Neural crest cell (in vitro differentiated cells): ENCODE measurements at regions not wholly inside any gene's neighbourhood (a gene's known extent, or its start where the extent isn't known, plus 50 kb on each side); places are given as distances from the start of the nearest gene placed in this dataset.

Source experiments
- DNase-seq: peaks from one replicate; pipeline ENCODE4 v3.0.0; 2021; ENCODE audit warnings: low read depth, mixed read lengths, low spot score
- H3K27ac Mint-ChIP-seq: one replicate; pipeline ENCODE4 v1.8.0; 2021; ENCODE audit warnings: mild to moderate bottlenecking, mixed read lengths; ENCODE audit not compliant: unreplicated experiment
- H3K27me3 Mint-ChIP-seq: 2 replicates; pipeline ENCODE4 v1.8.0; 2021; ENCODE audit warnings: low read depth, mild to moderate bottlenecking, mixed read lengths
- H3K36me3 Mint-ChIP-seq: 2 replicates; pipeline ENCODE4 v1.8.0; 2021; ENCODE audit warnings: low read depth, mild to moderate bottlenecking, mixed read lengths
- H3K4me1 Mint-ChIP-seq: 2 replicates; pipeline ENCODE4 v1.8.0; 2021; ENCODE audit warnings: mixed read lengths
- H3K4me3 Mint-ChIP-seq: one replicate; pipeline ENCODE4 v1.8.0; 2021; ENCODE audit warnings: mild to moderate bottlenecking, mixed read lengths
- H3K9me3 Mint-ChIP-seq: 2 replicates; pipeline ENCODE4 v1.8.0; 2021; ENCODE audit warnings: mixed read lengths
- TF ChIP-seq, protein P1 (sequence below): fragments of 200-600 bp; sonication (generic); conservative IDR thresholded peaks from 2 replicates; pipeline ENCODE4 v1.5.0; 2021; ENCODE audit warnings: antibody characterized with exemption, mild to moderate bottlenecking

DNA sequence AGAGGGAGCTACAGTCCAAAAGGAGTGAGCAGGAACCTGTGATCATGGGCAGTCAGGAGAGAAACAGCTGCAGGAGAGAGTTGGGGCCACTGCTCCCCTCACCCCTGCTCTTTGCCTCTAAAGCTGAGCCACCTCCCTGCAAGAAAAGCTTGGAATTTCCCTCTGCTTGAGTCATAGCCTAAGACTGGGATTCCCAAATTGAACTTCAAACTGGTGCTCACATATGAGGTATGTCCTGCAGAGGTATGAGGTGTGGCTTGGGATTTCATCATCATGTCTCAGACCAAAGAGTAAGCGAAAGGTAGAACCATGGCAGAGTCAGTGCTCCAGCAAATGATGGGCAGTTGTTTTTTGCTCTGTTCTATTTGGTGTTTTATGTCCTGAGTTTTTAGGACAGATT lies 237.1 kb upstream of the NRP1 start:
- TF ChIP-seq, protein P1, sequence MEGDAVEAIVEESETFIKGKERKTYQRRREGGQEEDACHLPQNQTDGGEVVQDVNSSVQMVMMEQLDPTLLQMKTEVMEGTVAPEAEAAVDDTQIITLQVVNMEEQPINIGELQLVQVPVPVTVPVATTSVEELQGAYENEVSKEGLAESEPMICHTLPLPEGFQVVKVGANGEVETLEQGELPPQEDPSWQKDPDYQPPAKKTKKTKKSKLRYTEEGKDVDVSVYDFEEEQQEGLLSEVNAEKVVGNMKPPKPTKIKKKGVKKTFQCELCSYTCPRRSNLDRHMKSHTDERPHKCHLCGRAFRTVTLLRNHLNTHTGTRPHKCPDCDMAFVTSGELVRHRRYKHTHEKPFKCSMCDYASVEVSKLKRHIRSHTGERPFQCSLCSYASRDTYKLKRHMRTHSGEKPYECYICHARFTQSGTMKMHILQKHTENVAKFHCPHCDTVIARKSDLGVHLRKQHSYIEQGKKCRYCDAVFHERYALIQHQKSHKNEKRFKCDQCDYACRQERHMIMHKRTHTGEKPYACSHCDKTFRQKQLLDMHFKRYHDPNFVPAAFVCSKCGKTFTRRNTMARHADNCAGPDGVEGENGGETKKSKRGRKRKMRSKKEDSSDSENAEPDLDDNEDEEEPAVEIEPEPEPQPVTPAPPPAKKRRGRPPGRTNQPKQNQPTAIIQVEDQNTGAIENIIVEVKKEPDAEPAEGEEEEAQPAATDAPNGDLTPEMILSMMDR, result no peak
- no peak overlapping the region for H3K4me3 Mint-ChIP-seq
- H3K36me3 Mint-ChIP-seq, result no peaks in the 10 kb centered on the region
- DNase-seq, result no peak
- H3K27me3 Mint-ChIP-seq, result peaks cover 43% of the 10 kb centered on the region
- H3K9me3 Mint-ChIP-seq, result peaks cover 4% of the 10 kb centered on the region
- H3K4me1 Mint-ChIP-seq, result peaks cover 8% of the 10 kb centered on the region
- no peak overlapping the region for H3K27ac Mint-ChIP-seq

DNA sequence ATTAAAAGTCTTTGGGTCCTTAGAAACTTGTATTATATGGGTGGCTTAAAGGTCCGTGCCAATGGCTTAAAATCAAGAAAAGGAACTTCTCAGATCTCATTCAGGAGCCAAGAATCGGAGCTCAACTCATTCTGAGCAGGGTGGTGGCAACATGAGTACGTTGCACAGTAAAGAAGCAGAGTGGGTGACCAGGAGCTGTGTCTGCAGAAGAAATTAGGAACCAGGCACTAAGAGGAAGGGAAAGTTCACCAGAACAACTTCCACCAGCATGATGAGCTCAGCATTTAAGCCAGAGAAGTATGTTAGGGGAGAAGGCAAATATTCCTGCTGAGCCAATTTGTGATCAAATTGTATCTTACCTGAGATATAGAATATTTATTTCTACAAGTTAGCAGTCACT lies 236.0 kb upstream of the NRP1 start:
- Mint-ChIP-seq H3K27ac (no peak overlapping the region), H3K36me3 (no peaks in the 10 kb centered on the region), H3K4me1 (peaks cover 19% of the 10 kb centered on the region), H3K27me3 (peaks cover 49% of the 10 kb centered on the region), H3K9me3 (peaks cover 3% of the 10 kb centered on the region), H3K4me3 (no peak overlapping the region)
- TF ChIP-seq, protein P1, result no peak
- DNase-seq, result no peak

DNA sequence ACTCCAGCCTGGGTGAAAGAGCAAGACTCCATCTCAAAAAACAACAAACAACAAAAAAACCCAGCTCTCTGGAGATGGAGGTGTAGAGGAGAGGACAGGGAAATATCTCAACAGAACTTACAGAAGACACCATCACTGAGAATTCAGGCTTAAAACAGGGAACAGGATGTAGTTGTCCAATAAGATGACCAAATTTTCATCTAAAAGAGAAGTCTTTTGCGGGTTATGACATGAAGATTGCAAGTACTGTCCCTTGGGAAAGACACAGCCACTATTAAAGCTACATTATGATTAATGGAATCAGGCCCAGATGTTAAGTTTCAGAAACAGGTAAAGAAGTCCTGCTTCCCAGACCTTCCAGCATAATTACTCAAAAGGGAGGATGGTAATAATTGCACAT lies 235.2 kb upstream of the NRP1 start:
- no peak overlapping the region for H3K4me3 Mint-ChIP-seq
- H3K4me1 Mint-ChIP-seq, result peaks cover 24% of the 10 kb centered on the region
- TF ChIP-seq, protein P1, result no peak
- DNase-seq, result no peak
- no peaks in the 10 kb centered on the region for H3K9me3 Mint-ChIP-seq
- no peaks in the 10 kb centered on the region for H3K36me3 Mint-ChIP-seq
- no peak overlapping the region for H3K27ac Mint-ChIP-seq
- H3K27me3 Mint-ChIP-seq, result peaks cover 55% of the 10 kb centered on the region

DNA sequence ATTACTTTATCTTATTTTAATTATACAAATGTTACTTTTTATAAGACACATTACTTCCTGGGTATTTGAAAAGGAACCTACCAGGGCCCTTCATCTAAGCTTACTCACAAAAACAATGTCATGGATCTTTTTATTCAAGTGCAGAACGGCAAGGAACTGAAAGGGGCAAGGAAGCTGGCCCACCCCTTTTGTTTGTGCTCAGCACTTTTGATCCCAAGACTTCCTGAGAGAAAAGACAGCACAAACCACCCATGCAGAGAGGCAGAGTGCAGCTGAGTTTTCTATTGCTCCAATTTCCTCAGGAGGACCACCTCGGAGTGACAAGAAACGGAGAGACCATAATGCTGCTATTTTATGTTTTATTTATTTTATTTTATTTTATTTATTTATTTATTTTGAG lies 232.0 kb upstream of the NRP1 start:
- TF ChIP-seq, protein P1, result no peak
- Mint-ChIP-seq H3K27ac (no peak overlapping the region), H3K4me1 (peaks cover 24% of the 10 kb centered on the region), H3K36me3 (no peaks in the 10 kb centered on the region), H3K4me3 (no peak overlapping the region), H3K27me3 (peaks cover 72% of the 10 kb centered on the region), H3K9me3 (no peaks in the 10 kb centered on the region)
- no peak for DNase-seq

DNA sequence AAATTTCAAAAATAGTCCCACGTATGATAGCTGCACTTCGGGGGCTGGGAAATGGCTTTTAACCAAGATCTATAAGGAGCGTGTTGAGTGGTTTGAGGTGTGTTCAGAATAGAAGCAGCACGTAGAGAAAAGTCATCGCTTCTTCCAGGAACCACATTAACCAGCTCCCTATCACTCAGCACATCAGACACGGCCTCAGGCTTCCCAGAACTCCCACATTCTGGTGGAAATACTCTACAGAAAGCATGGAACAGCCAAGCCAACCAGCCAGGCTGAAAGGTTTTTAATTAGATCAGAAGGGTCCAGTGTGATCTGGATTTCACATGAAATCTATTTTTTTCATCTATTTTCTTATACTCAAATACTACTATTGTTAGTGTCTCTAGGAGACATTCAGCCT lies 231.5 kb upstream of the NRP1 start:
- Mint-ChIP-seq H3K4me3 (no peak overlapping the region), H3K36me3 (no peaks in the 10 kb centered on the region), H3K27ac (no peak overlapping the region), H3K9me3 (no peaks in the 10 kb centered on the region), H3K27me3 (peaks cover 74% of the 10 kb centered on the region), H3K4me1 (peaks cover 24% of the 10 kb centered on the region)
- TF ChIP-seq, protein P1, result no peak
- no peak for DNase-seq

DNA sequence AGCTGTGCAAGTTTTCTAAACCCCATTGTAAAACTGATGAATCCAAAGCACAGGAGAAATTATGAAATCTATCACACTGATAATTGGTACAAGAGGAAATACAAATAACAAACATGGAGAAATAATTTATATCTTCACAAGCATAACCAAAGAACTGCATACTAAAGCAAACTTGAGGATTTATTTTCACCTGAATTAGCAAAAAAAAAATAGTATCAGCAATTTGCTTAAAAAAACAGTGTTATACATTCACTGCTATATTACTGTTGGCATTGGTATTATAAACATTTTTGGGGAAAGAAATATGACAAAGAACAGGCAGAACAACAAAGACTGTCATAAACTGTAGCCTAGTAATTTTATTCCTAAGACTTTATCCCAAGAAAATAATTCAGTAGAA lies 230.8 kb upstream of the NRP1 start:
- Mint-ChIP-seq H3K27me3 (peaks cover 66% of the 10 kb centered on the region), H3K27ac (no peak overlapping the region), H3K9me3 (no peaks in the 10 kb centered on the region), H3K4me3 (no peak overlapping the region), H3K4me1 (peaks cover 24% of the 10 kb centered on the region), H3K36me3 (no peaks in the 10 kb centered on the region)
- no peak for DNase-seq
- TF ChIP-seq, protein P1, result no peak
